GM19035 (cell line): ENCODE measurements at regions not wholly inside any gene's neighbourhood (a gene's known extent, or its start where the extent isn't known, plus 50 kb on each side); places are given as distances from the start of the nearest gene placed in this dataset.

Experiments used
- ATAC-seq: cut with Tn5 transposase; IDR thresholded peaks from one replicate; pipeline ENCODE4 v1.9.1; 2021; ENCODE audit not compliant: unreplicated experiment

DNA sequence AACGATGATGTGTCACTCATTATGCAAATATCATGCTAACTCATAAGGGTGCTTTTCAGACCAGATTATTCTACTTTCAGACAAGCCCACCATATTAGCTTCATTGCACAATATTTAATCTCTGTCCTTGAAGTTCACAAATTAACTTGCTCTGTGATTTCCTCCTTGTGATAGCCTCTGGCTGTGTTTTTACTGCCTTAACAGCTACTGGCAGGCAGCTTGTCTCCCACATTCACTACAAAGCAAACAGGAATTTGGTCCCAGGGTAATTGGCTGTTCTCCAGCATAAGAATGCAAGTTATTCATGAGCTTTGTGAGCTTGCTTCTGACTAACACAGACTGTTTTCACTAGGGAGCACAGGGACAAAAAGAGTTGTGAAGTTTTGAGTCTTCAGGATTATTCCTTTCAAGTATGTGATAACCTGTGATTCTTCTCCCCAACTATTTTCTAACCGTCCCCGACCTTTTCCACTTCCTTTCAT, 87.9 kb upstream of the HMCN1 start:
- no peak for ATAC-seq

- no peak for ATAC-seq
Measured at GRCh38 chr1:185645686-185646085, 88.5 kb upstream of the HMCN1 start.

- no peak for ATAC-seq
Measured at GRCh38 chr1:185645162-185645640, 89.0 kb upstream of the HMCN1 start.

- ATAC-seq = no peak
Measured at GRCh38 chr1:185644531-185644930, 89.7 kb upstream of the HMCN1 start.

- ATAC-seq = peak; percentile 100
Measured at GRCh38 chr1:185636848-185637247, 97.3 kb upstream of the HMCN1 start.

DNA sequence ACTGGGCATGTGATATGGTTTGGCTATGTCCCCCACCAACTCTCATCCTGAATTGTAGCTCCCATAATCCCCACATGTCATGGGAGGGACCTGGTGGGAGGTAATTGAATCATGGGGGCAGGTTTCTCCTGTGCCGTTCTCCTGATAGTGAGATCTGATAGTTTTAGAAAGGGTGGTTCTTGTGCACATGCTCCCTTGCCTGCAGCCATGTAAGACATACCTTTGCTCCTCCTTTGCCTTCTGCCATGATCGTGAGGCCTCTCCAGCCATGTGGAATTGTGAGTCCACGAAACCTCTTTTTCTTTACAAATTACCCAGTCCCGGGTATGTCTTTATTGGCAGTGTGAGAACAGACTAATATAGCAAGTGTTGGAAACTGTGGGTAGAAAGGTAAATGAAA, 99.5 kb upstream of the HMCN1 start:
- ATAC-seq = no peak

GRCh38 chr1:185632659-185633423, 101.3 kb upstream of the HMCN1 start:
- ATAC-seq = no peak

DNA sequence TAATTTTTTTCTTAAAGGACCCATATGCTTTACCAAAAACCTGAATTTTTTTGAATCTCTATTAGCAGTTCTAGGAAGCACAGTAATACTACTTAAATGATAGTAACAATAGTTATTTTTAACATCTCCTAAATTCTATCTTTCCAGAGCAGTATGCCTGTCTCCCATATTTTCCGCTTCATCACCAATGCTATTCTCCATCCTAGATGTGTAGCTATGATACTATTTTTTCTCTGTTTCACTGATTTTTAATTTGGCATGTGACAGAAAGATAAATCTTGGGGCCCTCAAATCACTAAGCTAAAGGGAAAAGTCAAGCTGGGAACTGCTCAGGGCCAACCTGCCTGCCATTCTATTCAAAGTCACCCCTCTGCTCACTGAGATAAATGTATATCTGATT, 102.3 kb upstream of the HMCN1 start:
- no peak for ATAC-seq

DNA sequence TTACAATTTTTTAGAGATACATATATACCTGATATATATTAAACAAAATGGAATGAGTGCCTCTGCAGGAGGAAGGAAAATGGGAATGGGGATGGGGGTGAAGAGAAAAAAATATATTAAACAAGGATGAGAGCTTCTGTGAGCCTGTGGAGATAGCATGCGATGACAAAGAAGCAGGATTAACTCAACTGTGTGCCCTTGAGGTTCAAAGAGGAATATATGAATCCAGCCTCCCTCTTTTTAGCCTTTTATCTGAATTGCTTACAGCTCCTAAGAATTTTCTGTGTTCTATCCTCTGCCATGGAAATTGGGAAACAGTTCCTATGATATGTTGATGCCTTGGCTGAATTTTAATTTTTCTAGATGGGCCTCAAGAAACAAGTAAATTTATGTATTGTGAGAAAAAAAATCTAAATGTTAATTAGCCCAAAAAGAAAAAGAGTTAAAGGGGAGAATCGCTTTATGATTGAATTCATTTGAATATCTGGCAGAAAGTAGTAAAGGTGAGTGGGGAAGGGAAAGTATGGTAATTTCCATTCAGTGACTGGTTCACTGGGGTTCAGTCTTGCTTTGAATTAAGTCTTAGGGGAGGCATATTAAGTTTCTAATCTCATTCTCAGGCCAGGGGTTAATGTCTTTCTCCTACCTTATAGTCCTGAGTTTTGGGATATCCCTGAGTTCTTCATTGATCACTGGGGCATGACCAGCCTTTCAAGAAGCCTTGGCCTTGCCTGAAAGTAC, 106.3 kb upstream of the HMCN1 start:
- ATAC-seq = no peak

DNA sequence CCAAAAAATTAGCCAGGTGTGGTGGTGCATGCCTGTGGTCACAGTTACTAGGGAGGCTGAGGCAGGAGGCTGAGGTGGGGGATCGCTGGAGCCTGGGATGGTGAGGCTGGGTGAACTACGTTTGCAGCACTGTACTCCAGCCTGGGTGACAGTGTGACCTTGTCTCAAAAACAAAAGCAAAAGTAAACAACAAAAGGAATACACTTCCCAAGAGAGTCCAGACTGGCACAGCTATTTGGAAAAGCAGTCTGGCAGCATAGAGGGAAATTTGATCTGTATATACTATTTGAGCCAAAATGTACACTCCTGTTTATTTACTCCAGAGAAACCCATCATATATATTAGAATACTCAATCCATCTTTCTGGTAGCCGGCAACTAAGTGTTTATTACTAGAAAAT, 107.0 kb upstream of the HMCN1 start:
- no peak for ATAC-seq

GRCh38 chr1:185626344-185626743, 107.8 kb upstream of the HMCN1 start:
- ATAC-seq = no peak

- no peak for ATAC-seq
Measured at GRCh38 chr1:185610954-185611353, 123.2 kb upstream of the HMCN1 start.

DNA sequence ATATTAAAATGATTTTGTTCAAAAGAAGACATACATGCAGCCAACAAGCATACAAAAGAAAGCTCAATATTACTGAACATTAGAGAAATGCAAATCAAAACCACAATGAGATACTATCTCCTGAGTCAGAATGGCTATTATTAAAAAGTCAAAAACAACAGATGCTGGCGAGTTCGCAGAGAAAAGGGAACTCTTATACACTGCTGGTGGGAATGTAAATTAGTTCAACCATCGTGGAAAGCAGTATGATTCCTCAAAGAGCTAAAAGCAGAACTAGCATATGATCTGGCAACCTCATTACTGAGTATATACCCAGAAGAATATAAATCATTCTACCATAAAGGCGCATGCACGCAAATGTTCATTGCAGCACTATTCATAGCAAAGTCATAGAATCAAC, 126.0 kb upstream of the HMCN1 start:
- peak; percentile 73 for ATAC-seq

- ATAC-seq = peak; percentile 57
Measured at GRCh38 chr1:185603158-185603557, 131.0 kb upstream of the HMCN1 start.

- ATAC-seq = no peak
Measured at GRCh38 chr1:185601189-185601588, 133.0 kb upstream of the HMCN1 start.

DNA sequence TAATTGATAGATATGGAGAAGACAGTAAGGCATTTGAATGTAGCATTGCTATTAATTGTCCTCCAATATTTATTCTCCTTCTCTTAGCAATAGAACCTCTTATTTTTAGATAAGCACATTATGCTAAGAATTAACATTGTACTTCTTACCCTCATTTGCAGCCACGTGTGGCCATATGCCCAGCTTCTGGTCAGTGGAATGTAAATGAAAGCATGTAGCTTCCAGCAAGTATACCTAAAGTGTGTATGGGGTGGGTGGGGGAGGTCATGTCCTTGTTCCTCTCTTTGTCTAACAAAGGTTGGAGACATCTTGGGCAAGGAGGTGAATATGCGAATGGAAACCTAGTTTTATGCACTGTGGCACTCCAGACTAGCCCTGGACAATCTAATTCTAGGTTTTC, 133.6 kb upstream of the HMCN1 start:
- no peak for ATAC-seq

DNA sequence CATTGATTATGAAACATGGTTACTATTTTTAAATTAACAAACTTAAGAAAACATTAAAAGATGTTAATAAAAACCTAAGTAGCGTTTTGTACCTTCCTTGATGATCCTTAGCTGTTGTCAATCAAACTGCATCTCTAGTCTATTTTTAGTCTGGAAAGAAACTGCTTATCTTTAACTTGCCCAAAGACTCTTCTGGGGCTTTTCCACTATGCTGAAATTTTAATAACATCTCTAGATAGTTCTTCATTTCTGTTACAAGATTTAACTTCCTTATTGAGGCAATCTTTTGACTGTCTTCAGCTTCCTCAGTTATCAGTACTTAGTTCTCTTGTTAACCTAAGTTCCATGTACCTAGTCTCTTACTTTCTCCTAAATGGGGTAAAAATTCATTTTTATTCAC, 135.9 kb upstream of the HMCN1 start:
- no peak for ATAC-seq

DNA sequence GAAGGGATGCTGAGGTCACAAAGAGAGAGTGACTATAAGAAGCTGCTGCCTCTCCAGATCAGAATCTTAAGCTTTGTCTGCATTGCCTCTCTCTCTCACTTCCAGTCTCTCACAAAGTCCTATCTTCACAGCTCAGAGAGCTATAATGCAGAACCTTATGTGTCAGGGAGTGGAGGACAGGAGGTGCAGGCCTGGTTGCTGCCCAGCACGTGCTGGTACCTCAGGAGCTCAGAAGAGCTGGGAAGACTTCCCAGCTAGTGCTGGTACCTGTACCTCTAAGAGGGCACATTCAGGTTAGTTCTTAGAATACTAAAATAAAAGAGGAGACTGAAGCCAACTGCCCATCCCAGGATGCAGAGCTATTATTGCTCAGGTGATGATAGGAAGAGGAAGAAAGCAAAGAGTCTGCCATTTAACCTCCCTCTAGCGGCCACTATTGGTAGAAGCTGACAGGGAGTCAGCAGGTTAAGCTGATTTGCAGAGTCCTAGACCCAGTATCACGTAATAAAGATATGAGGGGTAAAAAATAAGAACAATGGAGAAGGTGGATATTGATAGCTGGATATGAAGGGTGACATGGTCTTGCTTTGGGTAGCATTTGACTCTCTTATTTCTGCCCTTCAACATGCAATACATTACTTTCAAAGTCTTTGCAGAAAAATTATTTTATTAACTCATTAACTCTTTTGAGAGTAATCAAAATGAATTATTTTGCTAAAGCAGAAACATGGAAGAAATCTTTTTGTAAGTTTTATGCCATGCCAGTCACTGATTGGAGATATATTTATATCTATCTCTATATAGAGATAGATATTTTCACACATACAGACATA, 138.1 kb upstream of the HMCN1 start:
- peak; percentile 86 for ATAC-seq

- no peak for ATAC-seq
Measured at GRCh38 chr1:185594786-185595410, 139.3 kb upstream of the HMCN1 start.

DNA sequence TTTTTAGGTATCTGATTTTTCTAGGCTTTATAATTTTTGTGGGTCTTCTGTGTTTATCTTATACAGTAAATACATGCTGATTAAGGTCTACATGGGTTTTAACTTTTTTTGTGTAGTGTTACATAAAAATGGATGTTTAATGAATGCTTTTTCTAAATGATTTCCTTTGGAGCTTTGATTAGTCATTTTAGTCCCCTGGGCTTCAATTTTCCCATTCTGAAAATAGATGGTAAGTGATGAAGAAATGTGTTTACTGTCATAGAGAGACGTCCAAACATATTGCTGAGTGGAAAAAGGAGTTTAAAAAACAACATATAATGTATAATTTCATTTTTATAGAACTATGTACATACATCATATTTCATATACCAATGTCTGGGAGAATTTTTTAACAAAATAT, 140.9 kb upstream of the HMCN1 start:
- no peak for ATAC-seq

- ATAC-seq = no peak
Measured at GRCh38 chr1:185585770-185586169, 148.4 kb upstream of the HMCN1 start.
